ENCODE measurements at regions not wholly inside any gene's neighbourhood (a gene's known extent, or its start where the extent isn't known, plus 50 kb on each side); places are given as distances from the start of the nearest gene placed in this dataset.

GRCh38 chr4:67201334-67201733 lies 344.0 kb downstream of the CENPC start:
- H3K4me3 ChIP-seq = no peak overlapping the region
- no peaks in the 10 kb centered on the region for H3K9me3 ChIP-seq
- no peak for DNase-seq (ENCODE audit: low spot score in 2 of 2)
- H3K4me1 ChIP-seq = no peaks in the 10 kb centered on the region
- no peak for TF ChIP-seq CTCF (IDR thresholded peaks at IDR 0.05)
- no peaks in the 10 kb centered on the region for H3K36me3 ChIP-seq
- H3K27ac ChIP-seq = no peak overlapping the region
- no peaks in the 10 kb centered on the region for H3K27me3 ChIP-seq
- intact Hi-C loops (cut with DNase I; ENCODE audit: low total_unique reads) = loop anchor here (5.0 kb wide), 1 partner anchor 1954 kb away; no protein-coding TSS in a partner anchor

- Histone ChIP-seq H3K4me3 (no peak overlapping the region), H3K36me3 (no peaks in the 10 kb centered on the region), H3K27me3 (no peaks in the 10 kb centered on the region), H3K27ac (no peak overlapping the region), H3K4me1 (no peaks in the 10 kb centered on the region), H3K9me3 (no peaks in the 10 kb centered on the region)
- DNase-seq (ENCODE audit: low spot score in 2 of 2) = no peak
- intact Hi-C loops (cut with DNase I; ENCODE audit: low total_unique reads) = no loop called here
- TF ChIP-seq POLR2A (IDR thresholded peaks at IDR 0.05) = no peak
- TF ChIP-seq CTCF (IDR thresholded peaks at IDR 0.05) = peak in 1 of 3 donors; percentile 22
Observed at GRCh38 chr4:67198727-67199126, 346.6 kb downstream of the CENPC start.

GRCh38 chr4:67167849-67168248 lies 377.5 kb downstream of the CENPC start:
- Histone ChIP-seq H3K36me3 (no peaks in the 10 kb centered on the region), H3K4me1 (no peaks in the 10 kb centered on the region), H3K9me3 (no peaks in the 10 kb centered on the region), H3K27ac (no peak overlapping the region), H3K27me3 (no peaks in the 10 kb centered on the region), H3K4me3 (no peak overlapping the region)
- TF ChIP-seq CTCF (IDR thresholded peaks at IDR 0.05) (no peak), POLR2A (IDR thresholded peaks at IDR 0.05) (no peak), POLR2AphosphoS5 (IDR thresholded peaks at IDR 0.05) (no peak)
- intact Hi-C loops (cut with DNase I; ENCODE audit: low total_unique reads) = no loop called here
- DNase-seq (ENCODE audit: low spot score in 2 of 2) = no peak

- no peaks in the 10 kb centered on the region for H3K36me3 ChIP-seq
- H3K27ac ChIP-seq = no peak overlapping the region
- H3K4me3 ChIP-seq = no peak overlapping the region
- no peaks in the 10 kb centered on the region for H3K4me1 ChIP-seq
- no peaks in the 10 kb centered on the region for H3K9me3 ChIP-seq
- TF ChIP-seq CTCF (IDR thresholded peaks at IDR 0.05) (no peak), POLR2AphosphoS5 (IDR thresholded peaks at IDR 0.05) (no peak), POLR2A (IDR thresholded peaks at IDR 0.05) (no peak)
- DNase-seq (ENCODE audit: low spot score in 2 of 2) = no peak
- intact Hi-C loops (cut with DNase I; ENCODE audit: low total_unique reads) = no loop called here
- H3K27me3 ChIP-seq = no peaks in the 10 kb centered on the region
Observed at GRCh38 chr4:67162690-67163089, 382.6 kb downstream of the CENPC start.

GRCh38 chr4:67161311-67161710 lies 384.0 kb downstream of the CENPC start:
- TF ChIP-seq CTCF (IDR thresholded peaks at IDR 0.05) (no peak), POLR2AphosphoS5 (IDR thresholded peaks at IDR 0.05) (no peak), POLR2A (IDR thresholded peaks at IDR 0.05) (no peak)
- no peak for DNase-seq (ENCODE audit: low spot score in 2 of 2)
- Histone ChIP-seq H3K27me3 (no peaks in the 10 kb centered on the region), H3K4me3 (no peak overlapping the region), H3K27ac (no peak overlapping the region), H3K36me3 (no peaks in the 10 kb centered on the region), H3K4me1 (no peaks in the 10 kb centered on the region), H3K9me3 (no peaks in the 10 kb centered on the region)
- intact Hi-C loops (cut with DNase I; ENCODE audit: low total_unique reads) = no loop called here

All from breast epithelium (tissue), 4 donors.